ENCODE measurements at regions not wholly inside any gene's neighbourhood (a gene's known extent, or its start where the extent isn't known, plus 50 kb on each side); places are given as distances from the start of the nearest gene placed in this dataset.
"Not testable (repeated sequence)": the region's sequence is repeated elsewhere in the genome, so short reads cannot be mapped to it uniquely, and the experiment has no call there.

GRCh38 chr19:30103981-30104380, 161.9 kb downstream of the URI1 start:
- no peak for DNase-seq (ENCODE audit: low spot score)

DNA sequence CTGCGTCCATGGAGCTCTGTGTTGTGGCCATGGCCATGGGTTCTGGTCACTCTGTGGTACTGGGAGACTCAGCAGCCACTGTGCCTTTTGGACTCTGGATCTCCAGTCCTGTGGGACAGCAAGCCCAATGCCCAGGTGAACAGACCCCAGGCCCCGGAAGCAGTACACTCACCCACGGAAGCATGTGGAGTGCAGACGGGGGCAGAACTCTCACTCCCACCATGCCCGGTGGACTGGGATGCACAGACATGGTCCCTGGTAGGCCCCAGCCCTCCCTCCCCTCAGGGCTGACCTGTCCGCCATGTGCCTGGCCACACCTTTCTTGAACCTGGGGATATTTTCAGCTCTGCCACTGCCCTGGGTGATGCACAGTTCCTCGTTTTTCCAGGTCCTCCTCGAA, 163.3 kb downstream of the URI1 start:
- DNase-seq (ENCODE audit: low spot score): no peak

DNA sequence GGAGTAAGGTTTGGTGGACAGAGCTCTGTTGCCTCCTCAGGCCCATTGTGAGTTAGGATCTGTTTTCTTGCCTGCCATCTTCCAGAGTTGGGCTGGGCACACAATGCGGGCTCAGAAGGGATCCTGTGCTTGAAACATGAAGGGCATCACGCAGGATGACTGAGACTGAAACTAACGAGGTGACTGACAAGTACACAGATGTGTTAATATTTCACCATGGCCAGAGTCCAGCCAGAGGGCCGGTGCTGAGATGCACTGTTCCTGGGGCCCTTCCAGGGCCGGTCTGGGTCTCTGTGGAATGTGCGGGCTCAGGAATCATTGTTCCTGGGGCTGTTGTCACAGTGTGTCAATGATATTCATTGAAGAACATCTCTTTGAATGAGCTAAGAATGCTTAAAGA, 163.7 kb downstream of the URI1 start:
- DNase-seq (ENCODE audit: low spot score): no peak

- no peak for DNase-seq (ENCODE audit: low spot score)
Observed at GRCh38 chr19:30106417-30107095, 164.5 kb downstream of the URI1 start.

GRCh38 chr19:30107251-30107650, 165.2 kb downstream of the URI1 start:
- DNase-seq (ENCODE audit: low spot score): no peak

DNA sequence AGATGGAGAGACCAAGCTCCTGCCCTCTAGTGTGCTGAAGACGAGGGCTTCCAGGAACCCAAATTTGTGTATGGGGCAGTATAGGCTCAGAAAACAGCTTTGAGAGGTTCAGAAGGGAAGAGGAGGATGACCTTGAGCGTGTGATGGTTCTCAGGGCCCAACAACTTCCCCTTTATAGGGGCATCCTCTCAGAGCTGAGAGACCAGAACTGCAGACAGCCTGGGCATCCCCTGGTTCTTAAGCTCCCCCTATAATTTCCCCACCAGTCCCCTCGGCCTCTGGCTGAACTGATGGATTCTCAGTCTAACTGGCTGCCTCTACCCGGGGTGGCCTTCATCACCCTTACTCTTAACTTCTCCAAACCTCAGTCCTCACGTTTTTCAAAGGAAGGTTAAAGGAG, 167.5 kb downstream of the URI1 start:
- no peak for DNase-seq (ENCODE audit: low spot score)

DNA sequence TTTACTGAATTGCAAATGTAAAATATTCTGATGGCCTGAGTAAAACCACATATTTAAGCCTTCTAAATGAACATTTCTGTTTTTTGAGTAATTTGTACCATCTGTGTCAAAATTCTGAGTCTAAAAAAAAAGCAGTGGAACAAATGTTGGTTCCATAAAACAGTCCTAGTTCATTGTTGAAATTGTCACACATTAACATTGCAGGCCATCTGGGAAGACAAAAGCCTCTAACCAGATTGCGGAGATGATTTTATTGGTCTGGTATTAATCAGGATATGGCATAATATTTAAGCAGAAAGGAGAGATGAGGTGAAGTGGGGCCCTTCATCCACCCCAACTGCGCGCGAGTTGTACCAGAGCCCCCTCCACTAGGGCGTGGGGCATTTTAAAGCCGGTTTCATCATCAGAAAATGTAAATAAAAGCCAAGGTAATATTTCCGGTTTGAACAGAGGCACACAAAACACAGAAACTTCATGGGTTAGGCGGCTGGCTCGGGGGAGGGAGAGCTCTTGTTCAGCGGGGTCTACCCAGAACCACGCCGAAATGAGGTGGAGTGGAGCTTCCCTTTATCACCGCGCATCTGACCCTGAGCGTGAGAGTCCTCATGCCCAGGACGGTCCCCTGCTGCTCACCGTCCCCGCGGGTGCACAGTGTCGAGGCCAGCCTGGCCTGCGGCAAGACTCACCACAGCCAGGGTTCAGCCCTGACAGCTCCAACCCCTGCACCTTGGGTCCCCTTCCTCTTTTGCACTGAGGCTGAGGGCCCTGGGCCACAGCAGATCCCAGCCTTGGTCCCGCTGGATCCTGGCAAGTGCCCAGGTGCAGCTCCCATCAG, 169.2 kb downstream of the URI1 start:
- no peak for DNase-seq (ENCODE audit: low spot score)

DNA sequence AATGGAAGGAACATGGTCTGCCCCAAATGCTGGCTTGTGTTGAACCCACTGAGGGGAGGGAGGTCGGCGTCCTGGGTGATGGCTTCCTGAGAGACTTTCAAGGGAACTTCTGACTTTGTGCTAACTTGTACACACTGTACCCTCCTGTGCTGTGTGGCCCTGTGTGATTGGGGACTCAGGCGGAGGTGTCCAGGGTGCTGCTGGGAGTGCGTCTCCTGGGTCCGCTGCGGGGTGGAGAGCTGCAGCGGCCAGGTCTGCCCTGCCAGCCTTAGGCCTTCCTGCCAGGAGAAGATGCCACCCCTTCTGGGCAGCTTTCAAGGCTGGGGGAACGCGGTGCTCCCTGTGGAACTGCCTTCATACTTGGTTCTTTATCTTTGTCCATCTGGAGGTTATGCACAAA, 170.1 kb downstream of the URI1 start:
- DNase-seq (ENCODE audit: low spot score): no peak

DNA sequence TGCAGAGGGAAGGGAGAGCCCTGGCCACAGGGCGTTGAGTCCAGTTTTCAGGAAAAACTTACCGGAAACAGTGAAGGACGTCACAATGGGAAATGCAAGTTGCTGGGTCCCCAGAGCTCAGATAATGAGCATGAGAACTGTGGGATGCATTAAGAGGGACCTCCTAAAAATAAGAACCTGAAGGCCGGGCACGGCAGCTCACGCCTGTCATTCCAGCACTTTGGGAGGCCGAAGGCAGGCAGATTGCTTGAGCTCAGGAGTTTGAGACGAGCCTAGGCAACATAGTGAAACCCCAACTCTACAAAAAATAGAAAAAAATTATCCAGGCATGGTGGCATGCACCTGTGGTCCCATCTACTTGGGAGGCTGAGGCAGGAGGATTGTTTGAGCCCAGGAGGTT, 170.6 kb downstream of the URI1 start:
- DNase-seq (ENCODE audit: low spot score): no peak

GRCh38 chr19:30113186-30113585, 171.1 kb downstream of the URI1 start:
- DNase-seq (ENCODE audit: low spot score): no peak

- DNase-seq (ENCODE audit: low spot score): not testable (repeated sequence)
Observed at GRCh38 chr19:30114095-30114494, 172.1 kb downstream of the URI1 start.

- no peak for DNase-seq (ENCODE audit: low spot score)
Observed at GRCh38 chr19:30115947-30116346, 173.9 kb downstream of the URI1 start.

DNA sequence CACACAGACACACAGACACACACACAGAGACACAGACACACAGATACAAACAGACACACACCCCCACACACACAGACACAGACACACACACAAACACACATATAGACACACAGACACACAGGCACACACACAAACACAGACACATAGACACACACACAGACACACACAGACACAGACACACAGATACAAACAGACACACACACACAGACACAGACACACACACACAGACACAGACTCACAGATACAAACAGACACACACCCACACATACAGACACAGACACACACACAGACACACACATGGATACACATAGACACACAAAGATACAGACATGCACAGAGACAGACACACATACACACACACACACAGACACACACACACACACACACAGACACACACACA, 174.5 kb downstream of the URI1 start:
- no peak for DNase-seq (ENCODE audit: low spot score)

- no peak for DNase-seq (ENCODE audit: low spot score)
Observed at GRCh38 chr19:30116984-30117555, 175.0 kb downstream of the URI1 start.

DNA sequence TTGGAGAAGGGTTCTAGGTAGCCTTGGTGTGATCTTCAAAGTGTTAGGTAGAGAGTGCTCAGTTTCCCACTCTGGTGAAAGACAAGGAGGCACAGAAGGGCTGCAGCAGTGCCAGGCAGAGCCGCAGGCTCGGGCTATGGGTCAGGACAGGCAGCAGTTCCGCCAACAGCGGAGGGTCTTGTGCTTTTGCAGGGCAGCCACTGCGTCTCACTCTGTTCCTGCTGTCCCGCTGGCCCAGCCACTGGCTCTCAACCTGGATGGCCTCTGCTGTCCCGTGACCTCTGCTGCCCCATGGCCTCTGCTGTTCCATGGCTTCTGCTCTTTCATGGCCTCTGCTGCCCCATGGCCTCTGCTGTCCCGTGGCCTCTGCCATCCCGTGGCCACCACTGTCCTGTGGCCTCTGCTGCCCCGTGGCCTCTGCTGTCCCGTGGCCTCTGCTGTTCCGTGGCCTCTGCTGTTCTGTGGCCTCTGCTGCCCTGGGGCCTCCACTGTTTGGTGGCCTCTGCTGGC, 175.7 kb downstream of the URI1 start:
- no peak for DNase-seq (ENCODE audit: low spot score)

DNA sequence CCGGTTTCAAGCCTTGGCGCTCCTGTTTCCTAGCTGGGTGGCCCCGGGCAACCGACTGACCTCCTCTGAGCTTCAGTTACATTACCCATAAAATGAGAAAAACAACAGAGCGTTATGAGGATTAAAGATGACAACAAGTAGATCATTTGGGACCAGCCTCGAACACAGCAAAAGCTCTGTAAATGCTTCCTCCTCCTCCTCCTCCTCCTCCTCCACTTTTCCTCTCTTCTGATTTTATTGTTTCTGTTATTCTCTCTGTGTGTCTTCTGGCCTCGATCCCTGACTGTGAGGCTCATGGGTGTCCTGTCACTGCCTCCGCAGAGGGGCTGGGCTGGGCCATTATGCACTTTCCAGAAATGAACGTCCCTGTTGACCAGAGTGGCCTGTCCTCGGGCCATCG, 176.2 kb downstream of the URI1 start:
- DNase-seq (ENCODE audit: low spot score): no peak

- DNase-seq (ENCODE audit: low spot score): no peak
Observed at GRCh38 chr19:30118760-30119159, 176.7 kb downstream of the URI1 start.

GRCh38 chr19:30119180-30119908, 177.3 kb downstream of the URI1 start:
- DNase-seq (ENCODE audit: low spot score): no peak

DNA sequence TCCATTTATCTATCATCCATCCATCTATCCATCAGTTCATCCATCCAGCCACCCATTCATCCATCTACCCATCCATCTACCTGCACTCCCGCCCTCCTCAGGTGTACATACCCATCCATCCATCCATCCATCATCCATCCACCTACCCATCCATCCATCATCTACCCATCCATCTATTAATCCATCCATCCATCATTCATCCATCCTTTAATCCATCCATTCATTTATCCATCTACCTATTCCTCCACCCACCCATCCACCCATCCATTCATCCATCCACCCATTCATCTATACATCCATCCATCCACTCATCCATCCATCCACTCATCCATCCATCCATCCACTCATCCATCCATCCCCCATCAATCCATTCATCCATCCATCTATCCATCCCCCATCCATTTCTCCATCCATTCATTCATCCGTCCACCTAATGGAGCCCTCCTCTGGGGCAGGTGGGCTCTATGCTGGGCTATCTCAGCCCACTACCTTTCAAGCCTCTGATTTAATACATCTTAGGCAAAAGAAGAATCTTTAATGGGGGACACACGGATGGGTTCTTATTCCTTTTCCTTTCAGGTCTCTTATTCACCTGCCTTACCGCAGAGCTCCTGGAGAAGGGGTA, 178.9 kb downstream of the URI1 start:
- DNase-seq (ENCODE audit: low spot score): no peak

DNA sequence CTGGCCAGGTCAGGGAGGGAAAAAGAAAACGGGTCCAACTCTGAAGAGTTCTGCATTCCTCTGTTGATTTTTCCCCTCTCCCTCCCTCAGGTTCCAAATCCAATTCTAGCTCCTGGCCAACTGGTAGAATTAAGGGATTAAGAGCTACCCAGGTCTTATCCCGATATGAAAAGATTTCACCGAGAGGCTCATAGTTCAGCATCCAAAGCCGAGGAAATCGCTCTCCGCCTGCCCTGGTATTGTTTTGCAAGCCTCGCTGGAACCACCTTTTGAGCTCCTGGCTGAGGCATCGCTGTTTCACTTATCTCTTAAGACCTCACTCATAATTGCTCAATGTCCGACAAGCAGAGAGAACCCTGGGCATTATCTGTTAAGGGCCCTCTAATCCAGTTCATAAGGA, 180.4 kb downstream of the URI1 start:
- no peak for DNase-seq (ENCODE audit: low spot score)

GRCh38 chr19:30123119-30123518, 181.1 kb downstream of the URI1 start:
- no peak for DNase-seq (ENCODE audit: low spot score)

- no peak for DNase-seq (ENCODE audit: low spot score)
Observed at GRCh38 chr19:30123611-30124010, 181.6 kb downstream of the URI1 start.
